ENCODE measurements at regions not wholly inside any gene's neighbourhood (a gene's known extent, or its start where the extent isn't known, plus 50 kb on each side); places are given as distances from the start of the nearest gene placed in this dataset.

DNA sequence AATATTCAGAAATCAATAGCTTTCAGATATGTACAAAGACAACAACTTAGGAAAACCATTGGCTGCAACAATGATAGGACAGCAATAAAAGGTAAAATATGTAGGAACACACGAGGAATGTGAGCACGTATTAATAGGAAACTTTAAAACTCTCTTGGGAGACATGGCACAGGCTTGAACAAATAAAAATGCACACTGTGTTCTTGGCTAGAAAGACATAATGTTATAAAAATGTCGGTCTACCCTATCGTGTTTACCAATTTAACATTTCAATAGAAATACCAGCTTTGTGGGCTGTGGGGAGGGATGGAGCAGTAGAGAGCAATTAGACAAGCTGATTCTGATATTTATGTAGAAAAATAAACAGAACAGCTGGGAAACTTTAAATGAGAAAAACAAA lies 69.0 kb upstream of the FAM9B start (continued):
- TF ChIP-seq POLR2AphosphoS2 (IDR thresholded peaks at IDR 0.05; ENCODE audit: low read depth, low read length), result no peak

DNA sequence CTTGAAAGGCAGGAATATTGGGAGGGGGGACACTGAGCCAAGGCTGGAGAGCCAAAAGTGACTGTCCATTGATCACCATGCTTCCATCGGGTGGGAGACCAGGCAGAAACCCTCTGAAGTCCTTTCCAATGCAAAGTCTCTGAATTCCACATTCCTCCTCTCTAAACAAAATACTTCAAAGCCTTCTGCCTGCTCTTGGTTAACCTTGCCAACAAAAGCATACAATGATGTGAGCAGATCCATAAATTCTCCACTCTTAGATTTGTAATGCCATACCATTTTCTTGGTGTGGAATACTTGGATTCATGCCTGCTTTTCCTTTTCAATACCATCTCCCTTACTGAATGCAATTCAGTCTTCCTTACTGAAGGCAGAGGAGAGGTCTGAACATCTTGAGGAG lies 74.1 kb upstream of the FAM9B start:
- 0% methylated on average over 1 of the region's 1 CpG for WGBS (ENCODE audit: insufficient coverage, insufficient replicate concordance, low lambda C conversion rate, missing lambda C conversion rate)
- no peak overlapping the region for H3K4me3 ChIP-seq
- no peaks in the 10 kb centered on the region for H3K9me3 ChIP-seq (replicated peaks; ENCODE audit: control insufficient read depth, insufficient read depth, low read length)
- FAIRE-seq, result no peak
- ATAC-seq, result no peak
- ChIA-PET RAD21 (ENCODE audit: unreplicated experiment) (no interaction called here), CTCF (no interaction called here), SMC1A (ENCODE audit: uncharacterized antibody, unreplicated experiment) (no interaction called here), POLR2A (no interaction called here)
- no peak overlapping the region for H3K9ac ChIP-seq (ENCODE audit: control insufficient read depth, insufficient read depth, low read length)
- no peak for DNase-seq (ENCODE audit: low read depth, low spot score)
- H3K36me3 ChIP-seq (ENCODE audit: control insufficient read depth in 2 of 2, insufficient read depth in 2 of 2, low read length in 1 of 2), result no peaks in the 10 kb centered on the region
- intact Hi-C loops (cut with micrococcal nuclease; ENCODE audit: unreplicated experiment) (no loop called here), in situ Hi-C loops (cut with MboI) (no loop called here)
- no peaks in the 10 kb centered on the region for H3K4me1 ChIP-seq (ENCODE audit: control insufficient read depth, insufficient read depth, low read length)
- H3K27ac ChIP-seq (ENCODE audit: control insufficient read depth, insufficient read depth), result no peak overlapping the region
- TF ChIP-seq CEBPB (IDR thresholded peaks at IDR 0.05; ENCODE audit: borderline replicate concordance in 1 of 2, low read depth in 2 of 2, low read length in 2 of 2) (no peak), NFIC (IDR thresholded peaks at IDR 0.05; ENCODE audit: low read depth, low read length) (no peak), MEF2B (IDR thresholded peaks at IDR 0.05; ENCODE audit: partially characterized antibody, poor library complexity, severe bottlenecking) (no peak), HDAC6 (IDR thresholded peaks at IDR 0.05; ENCODE audit: unreplicated experiment) (no peak), BACH1 (IDR thresholded peaks at IDR 0.05; ENCODE audit: borderline replicate concordance) (no peak), RBBP5 (conservative IDR thresholded peaks at IDR 0.05) (no peak), NR2F1 (conservative IDR thresholded peaks at IDR 0.05) (no peak), EP300 (IDR thresholded peaks at IDR 0.05; ENCODE audit: borderline replicate concordance in 1 of 2, control insufficient read depth in 1 of 2, low read depth in 2 of 2, low read length in 2 of 2) (no peak), IKZF2 (IDR thresholded peaks at IDR 0.05) (no peak), YY1 (IDR thresholded peaks at IDR 0.05; ENCODE audit: low read depth, low read length) (no peak)
- TF ChIP-seq, protein P1, sequence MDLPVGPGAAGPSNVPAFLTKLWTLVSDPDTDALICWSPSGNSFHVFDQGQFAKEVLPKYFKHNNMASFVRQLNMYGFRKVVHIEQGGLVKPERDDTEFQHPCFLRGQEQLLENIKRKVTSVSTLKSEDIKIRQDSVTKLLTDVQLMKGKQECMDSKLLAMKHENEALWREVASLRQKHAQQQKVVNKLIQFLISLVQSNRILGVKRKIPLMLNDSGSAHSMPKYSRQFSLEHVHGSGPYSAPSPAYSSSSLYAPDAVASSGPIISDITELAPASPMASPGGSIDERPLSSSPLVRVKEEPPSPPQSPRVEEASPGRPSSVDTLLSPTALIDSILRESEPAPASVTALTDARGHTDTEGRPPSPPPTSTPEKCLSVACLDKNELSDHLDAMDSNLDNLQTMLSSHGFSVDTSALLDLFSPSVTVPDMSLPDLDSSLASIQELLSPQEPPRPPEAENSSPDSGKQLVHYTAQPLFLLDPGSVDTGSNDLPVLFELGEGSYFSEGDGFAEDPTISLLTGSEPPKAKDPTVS (IDR thresholded peaks at IDR 0.05; ENCODE audit: low read depth, low read length), result no peak
- TF ChIP-seq, protein P2, sequence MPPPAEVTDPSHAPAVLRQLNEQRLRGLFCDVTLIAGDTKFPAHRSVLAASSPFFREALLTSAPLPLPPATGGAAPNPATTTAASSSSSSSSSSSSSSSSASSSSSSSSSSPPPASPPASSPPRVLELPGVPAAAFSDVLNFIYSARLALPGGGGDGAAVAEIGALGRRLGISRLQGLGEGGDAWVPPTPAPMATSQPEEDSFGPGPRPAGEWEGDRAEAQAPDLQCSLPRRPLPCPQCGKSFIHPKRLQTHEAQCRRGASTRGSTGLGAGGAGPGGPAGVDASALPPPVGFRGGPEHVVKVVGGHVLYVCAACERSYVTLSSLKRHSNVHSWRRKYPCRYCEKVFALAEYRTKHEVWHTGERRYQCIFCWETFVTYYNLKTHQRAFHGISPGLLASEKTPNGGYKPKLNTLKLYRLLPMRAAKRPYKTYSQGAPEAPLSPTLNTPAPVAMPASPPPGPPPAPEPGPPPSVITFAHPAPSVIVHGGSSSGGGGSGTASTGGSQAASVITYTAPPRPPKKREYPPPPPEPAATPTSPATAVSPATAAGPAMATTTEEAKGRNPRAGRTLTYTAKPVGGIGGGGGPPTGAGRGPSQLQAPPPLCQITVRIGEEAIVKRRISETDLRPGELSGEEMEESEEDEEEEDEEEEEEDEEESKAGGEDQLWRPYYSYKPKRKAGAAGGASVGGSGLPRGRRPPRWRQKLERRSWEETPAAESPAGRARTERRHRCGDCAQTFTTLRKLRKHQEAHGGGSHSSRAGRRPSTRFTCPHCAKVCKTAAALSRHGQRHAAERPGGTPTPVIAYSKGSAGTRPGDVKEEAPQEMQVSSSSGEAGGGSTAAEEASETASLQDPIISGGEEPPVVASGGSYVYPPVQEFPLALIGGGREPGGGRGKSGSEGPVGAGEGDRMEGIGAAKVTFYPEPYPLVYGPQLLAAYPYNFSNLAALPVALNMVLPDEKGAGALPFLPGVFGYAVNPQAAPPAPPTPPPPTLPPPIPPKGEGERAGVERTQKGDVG (CRISPR knock-in tag; IDR thresholded peaks at IDR 0.05), result no peak
- H2AFZ ChIP-seq (ENCODE audit: control insufficient read depth, low read depth, low read length), result no peak overlapping the region
- H3K79me2 ChIP-seq (ENCODE audit: control insufficient read depth, insufficient read depth, low read length), result no peaks in the 10 kb centered on the region
- no peaks in the 10 kb centered on the region for H3K27me3 ChIP-seq (replicated peaks in 1 of 2; ENCODE audit: control insufficient read depth in 2 of 2, insufficient read depth in 2 of 2, low read length in 1 of 2)
- BruUV-seq (replicated peaks), result no TSS peak
- no peak overlapping the region for H3K4me2 ChIP-seq (ENCODE audit: control insufficient read depth, insufficient read depth)
- H4K20me1 ChIP-seq (ENCODE audit: control insufficient read depth, insufficient read depth), result no peaks in the 10 kb centered on the region

Measured in GM12878 (cell line).